ENCODE measurements at regions not wholly inside any gene's neighbourhood (a gene's known extent, or its start where the extent isn't known, plus 50 kb on each side); places are given as distances from the start of the nearest gene placed in this dataset.

- BruUV-seq (replicated peaks) = no TSS peak
- Histone ChIP-seq H3K79me1 (ENCODE audit: low read depth in 1 of 2, low read length in 2 of 2) (no peaks in the 10 kb centered on the region), H3K56ac (ENCODE audit: extremely low read depth, insufficient read depth, low read length) (no peak overlapping the region), H3K9ac (ENCODE audit: low read depth, low read length) (no peak overlapping the region), H3K4me3 (ENCODE audit: insufficient read depth, low read depth, low read length) (no peak overlapping the region), H2AK9ac (replicated peaks; ENCODE audit: low read depth, low read length, poor library complexity) (no peak overlapping the region), H2BK5ac (ENCODE audit: low read depth, low read length, poor library complexity, severe bottlenecking) (no peak overlapping the region), H2BK15ac (ENCODE audit: low read depth, low read length) (no peak overlapping the region), H3K9me3 (ENCODE audit: control insufficient read depth, insufficient read depth, low read length) (no peaks in the 10 kb centered on the region), H3K4me2 (ENCODE audit: low read depth, low read length) (no peak overlapping the region), H2AFZ (replicated peaks; ENCODE audit: low read length, poor library complexity) (no peak overlapping the region), H3K18ac (ENCODE audit: low read depth, low read length) (no peak overlapping the region), H3K27me3 (ENCODE audit: control insufficient read depth, insufficient read depth, low read length) (no peaks in the 10 kb centered on the region), H3K36me3 (ENCODE audit: control insufficient read depth, insufficient read depth, low read length) (no peaks in the 10 kb centered on the region), H3K4ac (ENCODE audit: low read depth, low read length) (no peak overlapping the region), H2AK5ac (ENCODE audit: low read depth, low read length) (no peak overlapping the region), H3K14ac (replicated peaks; ENCODE audit: low read depth, low read length) (no peak overlapping the region), H4K8ac (ENCODE audit: low read depth in 2 of 2, low read length in 2 of 2) (no peak overlapping the region), H2BK120ac (ENCODE audit: low read depth, low read length) (no peak overlapping the region), H3K23ac (ENCODE audit: low read depth, low read length) (no peak overlapping the region), H2BK20ac (ENCODE audit: low read depth, low read length) (no peak overlapping the region), H4K5ac (ENCODE audit: low read depth, low read length) (no peak overlapping the region), H3K4me1 (ENCODE audit: control insufficient read depth, insufficient read depth, low read length) (no peaks in the 10 kb centered on the region), H3K9me1 (ENCODE audit: insufficient read depth, low read length) (no peaks in the 10 kb centered on the region), H4K91ac (ENCODE audit: insufficient read depth, low read depth, low read length) (no peak overlapping the region), H4K20me1 (ENCODE audit: insufficient read depth, low read length) (no peaks in the 10 kb centered on the region), H3K27ac (ENCODE audit: insufficient read depth, low read length) (no peak overlapping the region)
- dilution Hi-C loops (cut with HindIII; ENCODE audit: low sequenced_read_pairs, unreplicated experiment) = no loop called here
- ChIA-PET POLR2A (ENCODE audit: unreplicated experiment) (no interaction called here), CTCF (no interaction called here)
- WGBS, 2 experiments (ENCODE audit: extremely low coverage in 2 of 2, insufficient read length in 1 of 2) = no CpG with 5 or more reads among the region's 3 CpGs
- in situ Hi-C loops (cut with MboI; ENCODE audit: low sequenced_read_pairs) = no loop called here
- TF ChIP-seq CTCF (conservative IDR thresholded peaks at IDR 0.05; ENCODE audit: low read depth, low read length) = no peak
- TF ChIP-seq MAFK (IDR thresholded peaks at IDR 0.05; ENCODE audit: low read depth, low read length) = no peak
- TF ChIP-seq RAD21 (IDR thresholded peaks at IDR 0.05; ENCODE audit: low read length) = no peak
- no peak for TF ChIP-seq MXI1 (IDR thresholded peaks at IDR 0.05; ENCODE audit: borderline replicate concordance, low read depth, low read length)
- no peak for TF ChIP-seq MAZ (IDR thresholded peaks at IDR 0.05; ENCODE audit: borderline replicate concordance, low read depth, low read length)
- no peak for TF ChIP-seq FOS (IDR thresholded peaks at IDR 0.05; ENCODE audit: low read depth, low read length)
- intact Hi-C loops (cut with micrococcal nuclease) = loop anchor here (5.0 kb wide), 1 partner anchor 250 kb away; the partner anchor contains the start of gene STAG2
- DNase-seq (no peak), ATAC-seq (ENCODE audit: low read depth) (no peak)
Measured at GRCh38 chrX:124212622-124213021, 119.8 kb upstream of the TEX13D start.

Measured in IMR-90 (cell line).